ENCODE measurements at regions not wholly inside any gene's neighbourhood (a gene's known extent, or its start where the extent isn't known, plus 50 kb on each side); places are given as distances from the start of the nearest gene placed in this dataset.

DNA sequence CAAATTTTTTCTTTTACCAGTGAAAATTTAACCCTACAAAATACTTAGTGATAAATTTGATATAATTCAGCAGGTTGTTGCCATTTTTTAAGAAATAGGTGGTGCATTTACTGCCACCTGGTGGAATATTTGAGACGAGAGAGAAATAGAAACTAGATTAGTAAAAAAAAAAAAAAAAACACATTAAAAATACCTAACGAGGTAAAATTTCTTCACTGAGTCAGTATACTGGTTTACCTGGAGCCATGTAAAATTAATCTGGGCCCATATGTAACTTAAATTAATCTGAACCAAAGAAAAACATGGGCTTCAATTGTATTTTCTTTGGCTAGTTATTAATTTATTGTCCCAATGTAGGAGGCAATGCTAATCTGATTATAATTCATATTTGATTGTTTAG is 520.8 kb downstream of the EPM2A start:
- peak; percentile 45 for DNase-seq
- Histone ChIP-seq H2AFZ (ENCODE audit: low read length) (no peak overlapping the region), H3K27ac (ENCODE audit: low read length) (no peak overlapping the region), H3K4me3 (ENCODE audit: low read length) (no peak overlapping the region), H4K20me1 (ENCODE audit: insufficient read depth, low read length) (no peaks in the 10 kb centered on the region), H3K27me3 (replicated peaks; ENCODE audit: insufficient read depth, low read length) (no peaks in the 10 kb centered on the region), H3K4me2 (ENCODE audit: low read depth, low read length) (0 out of 2 replicates have a peak overlapping the region, but pooled peaks have one; percentile 65), H3K36me3 (replicated peaks; ENCODE audit: insufficient read depth, low read length) (no peaks in the 10 kb centered on the region), H3K9me2 (replicated peaks; ENCODE audit: insufficient read depth, low read length) (no peaks in the 10 kb centered on the region), H3K4me1 (ENCODE audit: low read length) (peaks cover 12% of the 10 kb centered on the region), H3K79me2 (ENCODE audit: low read length) (no peaks in the 10 kb centered on the region), H3F3A (ENCODE audit: insufficient read depth, low read length) (peaks cover 8% of the 10 kb centered on the region; the same call in 1 of the 2 replicates), H3K9me3 (replicated peaks; ENCODE audit: insufficient read depth, low read length) (no peaks in the 10 kb centered on the region), H3K9ac (ENCODE audit: low read length) (no peak overlapping the region)
- no peak for TF ChIP-seq EZH2 (optimal IDR thresholded peaks at IDR 0.05; ENCODE audit: low read depth, low read length)
- TF ChIP-seq, protein P1, sequence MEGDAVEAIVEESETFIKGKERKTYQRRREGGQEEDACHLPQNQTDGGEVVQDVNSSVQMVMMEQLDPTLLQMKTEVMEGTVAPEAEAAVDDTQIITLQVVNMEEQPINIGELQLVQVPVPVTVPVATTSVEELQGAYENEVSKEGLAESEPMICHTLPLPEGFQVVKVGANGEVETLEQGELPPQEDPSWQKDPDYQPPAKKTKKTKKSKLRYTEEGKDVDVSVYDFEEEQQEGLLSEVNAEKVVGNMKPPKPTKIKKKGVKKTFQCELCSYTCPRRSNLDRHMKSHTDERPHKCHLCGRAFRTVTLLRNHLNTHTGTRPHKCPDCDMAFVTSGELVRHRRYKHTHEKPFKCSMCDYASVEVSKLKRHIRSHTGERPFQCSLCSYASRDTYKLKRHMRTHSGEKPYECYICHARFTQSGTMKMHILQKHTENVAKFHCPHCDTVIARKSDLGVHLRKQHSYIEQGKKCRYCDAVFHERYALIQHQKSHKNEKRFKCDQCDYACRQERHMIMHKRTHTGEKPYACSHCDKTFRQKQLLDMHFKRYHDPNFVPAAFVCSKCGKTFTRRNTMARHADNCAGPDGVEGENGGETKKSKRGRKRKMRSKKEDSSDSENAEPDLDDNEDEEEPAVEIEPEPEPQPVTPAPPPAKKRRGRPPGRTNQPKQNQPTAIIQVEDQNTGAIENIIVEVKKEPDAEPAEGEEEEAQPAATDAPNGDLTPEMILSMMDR (IDR thresholded peaks at IDR 0.05; ENCODE audit: low read length), result peak; percentile 40

DNA sequence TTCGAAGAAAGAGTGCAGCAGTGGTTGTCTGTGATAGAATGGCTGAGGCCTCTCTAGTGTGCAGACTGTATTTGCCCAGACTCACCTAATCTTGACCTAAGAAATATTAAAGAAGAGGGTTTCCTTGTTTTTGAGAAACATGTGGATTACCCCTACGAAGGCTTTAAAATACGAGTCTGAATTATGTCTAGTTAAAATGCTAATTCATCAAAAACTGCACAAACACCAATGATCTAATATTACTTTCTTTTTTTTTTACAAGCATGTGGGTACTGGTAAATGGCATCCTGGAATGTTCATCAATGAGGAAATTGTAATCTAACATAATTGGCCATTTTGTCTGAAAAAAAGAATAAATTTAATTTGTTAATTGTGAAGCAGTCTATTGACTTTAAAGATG is 510.9 kb downstream of the EPM2A start:
- no peaks in the 10 kb centered on the region for H3K9me3 ChIP-seq (replicated peaks; ENCODE audit: insufficient read depth, low read length)
- H2AFZ ChIP-seq (ENCODE audit: low read length), result no peak overlapping the region
- no peak overlapping the region for H3K27ac ChIP-seq (ENCODE audit: low read length)
- no peaks in the 10 kb centered on the region for H3K79me2 ChIP-seq (ENCODE audit: low read length)
- no peaks in the 10 kb centered on the region for H3K9me2 ChIP-seq (replicated peaks; ENCODE audit: insufficient read depth, low read length)
- H3K4me2 ChIP-seq (ENCODE audit: low read depth, low read length), result no peak overlapping the region
- TF ChIP-seq, protein P1 (IDR thresholded peaks at IDR 0.05; ENCODE audit: low read length), result no peak
- TF ChIP-seq EZH2 (optimal IDR thresholded peaks at IDR 0.05; ENCODE audit: low read depth, low read length), result no peak
- no peak for TF ChIP-seq EZH2phosphoT487 (IDR thresholded peaks at IDR 0.05; ENCODE audit: low read length)
- H3K4me3 ChIP-seq (ENCODE audit: low read length), result no peak overlapping the region
- no peaks in the 10 kb centered on the region for H3K27me3 ChIP-seq (replicated peaks; ENCODE audit: insufficient read depth, low read length)
- H3F3A ChIP-seq (ENCODE audit: insufficient read depth, low read length), result no peaks in the 10 kb centered on the region
- no peaks in the 10 kb centered on the region for H4K20me1 ChIP-seq (ENCODE audit: insufficient read depth, low read length)
- H3K4me1 ChIP-seq (ENCODE audit: low read length), result no peaks in the 10 kb centered on the region
- no peak for DNase-seq
- H3K36me3 ChIP-seq (replicated peaks; ENCODE audit: insufficient read depth, low read length), result no peaks in the 10 kb centered on the region
- H3K9ac ChIP-seq (ENCODE audit: low read length), result no peak overlapping the region

DNA sequence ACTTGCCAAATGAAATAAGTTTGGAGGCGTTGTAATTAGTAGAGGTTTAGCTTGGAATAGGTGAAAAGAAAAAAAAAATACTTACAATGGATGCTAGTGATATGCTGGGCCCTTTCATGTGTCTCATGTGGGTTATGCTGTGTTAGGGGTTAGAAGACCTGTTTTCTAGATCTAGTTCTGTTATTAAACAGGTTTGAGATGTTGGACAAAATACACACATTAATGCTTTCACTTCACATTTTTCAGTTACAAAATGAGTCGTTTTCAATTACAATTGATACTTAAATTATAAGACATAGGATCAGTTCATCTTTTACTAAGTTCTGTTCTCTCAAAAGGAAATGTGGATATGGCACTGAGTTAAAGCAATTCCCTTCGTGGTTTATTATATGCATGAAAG is 509.8 kb downstream of the EPM2A start:
- no peak overlapping the region for H3K27ac ChIP-seq (ENCODE audit: low read length)
- H3K9me2 ChIP-seq (replicated peaks; ENCODE audit: insufficient read depth, low read length), result no peaks in the 10 kb centered on the region
- no peak for DNase-seq
- no peaks in the 10 kb centered on the region for H3K36me3 ChIP-seq (replicated peaks; ENCODE audit: insufficient read depth, low read length)
- H3K9me3 ChIP-seq (replicated peaks; ENCODE audit: insufficient read depth, low read length), result no peaks in the 10 kb centered on the region
- H3K79me2 ChIP-seq (ENCODE audit: low read length), result no peaks in the 10 kb centered on the region
- no peaks in the 10 kb centered on the region for H4K20me1 ChIP-seq (ENCODE audit: insufficient read depth, low read length)
- H2AFZ ChIP-seq (ENCODE audit: low read length), result no peak overlapping the region
- no peaks in the 10 kb centered on the region for H3K4me1 ChIP-seq (ENCODE audit: low read length)
- H3F3A ChIP-seq (ENCODE audit: insufficient read depth, low read length), result no peaks in the 10 kb centered on the region
- H3K27me3 ChIP-seq (replicated peaks; ENCODE audit: insufficient read depth, low read length), result no peaks in the 10 kb centered on the region
- H3K9ac ChIP-seq (ENCODE audit: low read length), result no peak overlapping the region
- no peak overlapping the region for H3K4me2 ChIP-seq (ENCODE audit: low read depth, low read length)
- no peak overlapping the region for H3K4me3 ChIP-seq (ENCODE audit: low read length)
- no peak for TF ChIP-seq EZH2 (optimal IDR thresholded peaks at IDR 0.05; ENCODE audit: low read depth, low read length)
- TF ChIP-seq, protein P1 (IDR thresholded peaks at IDR 0.05; ENCODE audit: low read length), result no peak
